Activated T-cell treated with anti-CD3 and anti-CD28 coated beads, Interleukin-2, amount 50 U/mL, for 1 hour (primary cell): ENCODE measurements at regions not wholly inside any gene's neighbourhood (a gene's known extent, or its start where the extent isn't known, plus 50 kb on each side); places are given as distances from the start of the nearest gene placed in this dataset.
"Not testable (repeated sequence)": the region's sequence is repeated elsewhere in the genome, so short reads cannot be mapped to it uniquely, and the experiment has no call there.

Source experiments
- DNase-seq: peaks from one replicate; pipeline ENCODE4 v3.0.0-alpha.2; 2020

- no peak for DNase-seq
These were observed 679.1 kb upstream of the COBL start for GRCh38 chr7:51995596-51996179.

- no peak for DNase-seq
These were observed 666.0 kb upstream of the COBL start for GRCh38 chr7:51982653-51983052.

- no peak for DNase-seq
These were observed 664.2 kb upstream of the COBL start for GRCh38 chr7:51980812-51981211.

- no peak for DNase-seq
These were observed 663.7 kb upstream of the COBL start for GRCh38 chr7:51980313-51980712.

DNA sequence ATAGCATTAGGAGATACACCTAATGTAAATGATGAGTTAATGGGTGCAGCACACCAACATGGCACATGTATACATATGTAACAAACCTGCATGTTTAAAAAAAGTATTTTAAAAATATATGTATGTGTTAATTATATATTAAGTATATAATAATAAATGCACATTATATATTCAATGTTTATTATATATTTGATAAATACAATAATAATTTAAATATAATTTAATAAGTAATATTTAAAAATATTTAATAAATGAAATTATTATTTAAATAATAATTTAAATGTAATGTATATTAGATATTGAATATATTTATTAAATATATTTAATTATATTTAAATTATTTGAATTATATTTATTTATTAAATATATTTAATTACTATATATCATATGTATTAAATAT, 661.3 kb upstream of the COBL start:
- no peak for DNase-seq

- no peak for DNase-seq
These were observed 657.3 kb upstream of the COBL start for GRCh38 chr7:51973939-51974338.

DNA sequence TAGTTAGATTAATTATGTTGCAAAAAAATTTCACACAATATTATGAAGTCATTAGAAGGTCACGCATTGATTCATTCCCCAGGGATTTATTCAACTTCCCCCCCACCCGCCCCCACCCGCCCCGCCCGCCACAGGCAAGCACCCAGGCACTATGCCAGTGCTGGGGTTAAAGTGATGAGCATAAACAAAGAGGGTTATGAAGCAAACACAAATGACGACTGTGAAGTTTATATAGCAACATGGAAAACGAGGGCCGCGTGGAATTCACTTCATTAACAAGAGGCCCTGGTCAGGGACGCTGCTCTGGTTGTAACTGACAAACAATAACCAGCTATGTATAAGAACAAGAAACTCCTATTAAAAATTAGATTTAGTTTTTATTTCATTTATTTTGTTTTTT, 656.5 kb upstream of the COBL start:
- no peak for DNase-seq

DNA sequence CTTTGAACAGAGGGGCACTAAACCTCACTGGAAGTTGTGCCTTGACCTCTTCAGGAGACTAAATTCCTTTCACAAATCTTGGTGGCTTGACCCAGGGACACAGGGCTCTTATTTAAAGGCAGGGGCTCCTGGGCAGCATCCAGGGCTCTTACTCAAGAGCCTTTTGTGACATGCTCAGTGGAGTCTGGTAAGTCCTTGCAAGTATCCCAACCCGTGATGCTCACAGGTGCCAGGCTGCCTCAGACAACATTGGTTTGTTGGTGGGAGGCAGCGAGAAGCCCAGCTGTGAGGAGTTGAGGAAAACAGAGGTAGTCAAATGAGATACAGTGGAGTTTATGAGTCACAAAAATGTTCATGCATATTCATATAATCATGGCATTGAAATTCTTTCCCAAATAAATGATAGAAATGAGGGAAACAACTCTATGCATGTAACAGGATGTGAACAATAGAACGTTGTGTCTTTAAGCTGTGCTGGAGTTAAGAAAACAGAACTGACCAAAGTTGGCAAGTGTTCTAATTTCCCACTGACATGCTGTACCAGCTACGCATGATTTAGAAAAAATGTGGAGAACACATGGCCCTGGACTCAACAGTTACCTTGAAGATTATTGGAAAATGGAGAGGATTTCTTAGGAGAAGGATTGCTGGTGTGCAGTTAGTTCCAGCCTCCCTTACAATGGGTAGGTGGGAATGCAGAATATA, 654.5 kb upstream of the COBL start:
- DNase-seq: no peak

GRCh38 chr7:51968461-51968860, 651.9 kb upstream of the COBL start:
- no peak for DNase-seq

- no peak for DNase-seq
These were observed 648.8 kb upstream of the COBL start for GRCh38 chr7:51965454-51965853.

DNA sequence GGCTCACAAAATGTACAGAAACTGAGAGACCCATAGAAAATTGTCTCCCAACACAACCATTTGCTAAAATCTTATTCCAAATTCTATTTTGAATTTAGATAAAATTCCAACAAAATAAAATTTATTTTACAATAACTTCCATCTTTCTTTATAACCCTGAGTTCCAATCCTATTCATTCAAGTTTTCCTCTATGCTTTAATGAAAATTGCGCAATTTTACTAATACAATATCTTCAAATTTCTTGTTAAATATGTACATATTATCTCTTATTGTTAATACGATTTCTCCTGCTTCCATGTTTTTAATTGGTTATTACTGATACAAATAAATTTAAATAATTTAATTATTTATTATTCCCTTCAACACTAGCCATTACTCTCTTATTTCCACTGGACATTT, 645.2 kb upstream of the COBL start:
- DNase-seq: no peak

DNA sequence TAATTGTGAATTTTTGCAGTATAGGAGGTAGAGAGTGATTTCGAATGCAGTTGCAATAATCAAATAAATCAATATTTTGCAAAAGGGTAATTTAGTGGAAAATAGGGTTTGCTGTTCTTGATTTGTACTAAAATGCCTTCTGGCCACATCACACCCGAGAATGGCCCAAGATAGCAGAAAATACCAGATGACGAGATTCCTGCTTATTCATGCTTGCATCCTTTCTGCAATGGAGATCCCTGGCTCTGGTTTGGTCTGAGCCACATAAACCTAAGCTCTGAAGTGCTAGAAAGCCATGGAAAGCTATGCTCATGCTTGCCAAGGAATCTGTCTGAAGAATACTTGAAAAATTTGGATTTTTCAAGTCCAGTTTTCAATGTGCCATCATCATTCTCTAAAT, 634.2 kb upstream of the COBL start:
- DNase-seq: no peak

DNA sequence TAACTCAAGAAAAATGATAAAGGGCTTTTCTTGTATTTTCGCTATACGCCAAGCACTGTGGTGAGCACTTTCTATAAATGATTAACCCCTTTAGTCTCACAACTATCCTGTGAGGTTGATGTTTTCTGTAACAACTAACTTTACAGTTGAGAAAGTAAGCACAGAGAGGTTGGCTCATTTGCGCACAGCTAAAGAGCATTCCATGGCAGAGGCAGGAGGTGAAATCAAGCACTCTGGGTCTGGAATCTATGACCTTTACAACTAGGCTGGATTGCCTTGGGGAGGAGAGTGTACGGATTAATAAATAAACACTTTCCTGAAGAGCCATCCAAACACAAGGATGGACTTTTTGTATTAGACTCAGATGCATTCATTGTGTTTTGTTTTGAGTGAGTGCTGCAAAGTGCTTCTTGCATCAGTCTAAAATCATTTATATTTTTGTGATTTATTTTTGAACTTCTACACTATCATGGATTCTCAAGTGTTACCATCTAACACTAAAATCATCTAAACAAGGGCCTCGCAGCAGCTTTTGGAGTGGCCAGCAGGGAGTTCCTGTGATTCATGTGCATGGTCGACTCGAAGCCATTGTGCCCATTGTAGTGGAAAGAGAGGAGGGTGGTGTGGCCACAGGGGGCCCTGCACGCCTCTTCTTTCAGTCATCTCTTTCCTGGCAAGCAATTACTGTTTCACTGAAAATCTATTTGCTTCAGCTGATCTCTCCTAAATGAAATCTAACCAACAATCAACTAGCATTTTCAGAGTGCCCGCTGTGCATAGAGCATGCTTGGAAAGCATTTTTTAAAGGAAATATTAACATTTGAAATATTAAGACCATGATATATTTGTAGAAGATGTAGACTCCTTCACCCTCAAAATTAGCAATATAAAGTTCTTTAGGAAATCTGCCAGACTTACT, 633.4 kb upstream of the COBL start:
- DNase-seq: no peak

DNA sequence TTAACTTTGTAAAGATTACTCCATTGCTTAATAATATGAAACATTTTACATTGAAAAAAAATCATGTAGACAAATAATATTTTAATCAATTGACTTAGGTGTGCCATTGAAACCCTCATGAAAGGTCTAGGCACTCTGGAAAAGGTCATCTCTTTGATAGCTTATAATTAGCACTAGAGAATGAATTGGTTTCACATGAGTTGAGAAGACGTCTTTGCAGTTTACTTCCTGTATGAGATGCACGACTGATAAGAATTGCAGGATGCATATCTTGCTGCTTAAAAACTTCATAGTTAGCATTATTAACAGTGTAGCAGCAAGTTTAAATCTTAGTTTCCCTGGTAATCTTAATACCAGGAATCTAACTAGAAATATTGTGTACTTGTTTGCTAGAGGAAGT, 614.2 kb upstream of the COBL start:
- DNase-seq: no peak

GRCh38 chr7:51929818-51930217, 613.2 kb upstream of the COBL start:
- no peak for DNase-seq

DNA sequence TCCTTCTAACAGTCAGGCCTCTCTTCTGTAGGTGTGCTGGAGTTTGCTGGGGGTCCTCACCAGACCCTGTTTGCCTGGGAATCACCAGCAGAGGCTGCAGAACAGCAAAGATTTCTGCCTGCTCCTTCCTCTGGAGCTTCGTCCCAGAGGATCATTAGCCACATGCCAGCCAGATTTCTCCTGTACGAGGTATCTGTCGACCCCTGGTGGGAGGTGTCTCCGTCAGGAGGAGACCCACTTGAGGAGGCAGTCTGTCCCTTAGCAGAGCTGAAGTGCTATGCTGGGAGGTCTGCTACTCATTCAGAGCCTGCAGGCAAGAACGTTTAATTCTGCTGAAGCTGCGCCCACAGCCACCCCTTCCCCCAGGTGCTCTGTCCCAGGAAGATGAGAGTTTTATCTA, 611.1 kb upstream of the COBL start:
- DNase-seq: no peak

DNA sequence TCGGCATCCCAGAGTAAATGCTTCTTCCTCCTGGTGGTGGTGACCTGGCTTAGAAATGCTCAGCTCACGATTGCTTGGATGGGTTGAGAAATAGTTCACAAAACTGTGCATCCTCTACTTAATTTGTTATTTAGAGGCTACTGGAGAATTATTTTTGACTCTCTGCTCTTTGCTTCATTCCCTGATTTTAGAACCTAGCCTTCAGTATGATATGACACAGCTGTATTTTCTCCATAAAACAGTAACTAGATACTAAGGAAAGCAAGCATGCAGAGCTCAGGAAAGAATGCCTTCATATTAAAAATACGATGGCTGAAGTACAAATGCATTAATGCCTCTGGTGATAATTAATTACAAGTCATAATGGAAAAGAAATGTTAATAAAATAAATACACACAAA, 602.0 kb upstream of the COBL start:
- no peak for DNase-seq

GRCh38 chr7:51901489-51901840, 584.9 kb upstream of the COBL start:
- DNase-seq: no peak

DNA sequence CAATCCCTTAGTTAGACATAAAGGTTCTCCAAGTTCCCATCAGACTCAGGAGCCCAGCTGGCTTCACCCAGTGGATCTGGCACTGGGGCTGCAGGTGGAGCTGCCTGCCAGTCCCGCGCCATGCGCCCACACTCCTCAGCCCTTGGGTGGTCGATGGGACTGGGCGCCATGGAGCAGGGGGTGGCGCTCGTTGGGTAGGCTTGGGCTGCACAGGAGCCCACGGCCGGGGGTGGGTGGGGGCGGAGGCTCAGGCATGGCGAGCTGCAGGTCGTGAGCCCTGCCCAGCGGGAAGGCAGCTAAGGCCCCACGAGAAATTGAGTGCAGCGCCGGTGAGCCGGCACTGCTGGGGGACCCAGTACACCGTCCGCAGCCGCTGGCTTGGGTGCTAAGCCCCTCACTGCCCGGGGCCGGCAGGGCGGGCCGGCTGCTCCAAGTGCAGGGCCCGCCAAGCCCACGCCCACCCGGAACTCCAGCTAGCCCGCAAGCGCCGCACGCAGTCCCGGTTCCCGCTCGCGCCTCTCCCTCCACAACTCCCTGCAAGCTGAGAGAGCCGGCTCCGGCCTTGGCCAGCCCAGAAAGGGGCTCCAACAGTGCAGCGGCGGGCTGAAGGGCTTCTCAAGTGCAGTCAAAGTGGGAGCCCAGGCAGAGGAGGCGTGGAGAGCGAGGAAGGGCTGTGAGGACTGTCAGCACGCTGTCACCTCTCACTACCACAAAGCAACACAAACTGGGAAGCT, 584.3 kb upstream of the COBL start:
- not testable (repeated sequence) for DNase-seq

- DNase-seq: no peak
These were observed 583.0 kb upstream of the COBL start for GRCh38 chr7:51899611-51900010.

- no peak for DNase-seq
These were observed 565.8 kb upstream of the COBL start for GRCh38 chr7:51882412-51882811.

DNA sequence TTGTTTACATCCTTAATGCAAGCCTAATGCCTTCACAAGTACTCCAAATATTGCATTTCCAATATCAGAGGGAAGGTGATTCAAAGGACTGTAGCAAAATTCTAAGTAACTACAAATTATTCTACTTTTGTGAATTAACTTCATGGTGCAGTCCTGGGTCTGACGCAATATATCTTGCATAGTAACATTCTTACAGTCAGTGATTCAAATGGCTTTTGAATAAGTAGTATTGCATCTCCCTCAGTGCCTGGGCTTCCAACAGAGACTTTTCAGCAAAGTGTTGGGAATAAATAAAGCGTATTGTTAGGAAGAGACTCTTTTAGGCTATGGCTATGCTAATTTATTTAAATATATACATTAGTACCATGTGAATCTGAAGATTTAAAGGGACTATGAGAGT, 564.7 kb upstream of the COBL start:
- no peak for DNase-seq

DNA sequence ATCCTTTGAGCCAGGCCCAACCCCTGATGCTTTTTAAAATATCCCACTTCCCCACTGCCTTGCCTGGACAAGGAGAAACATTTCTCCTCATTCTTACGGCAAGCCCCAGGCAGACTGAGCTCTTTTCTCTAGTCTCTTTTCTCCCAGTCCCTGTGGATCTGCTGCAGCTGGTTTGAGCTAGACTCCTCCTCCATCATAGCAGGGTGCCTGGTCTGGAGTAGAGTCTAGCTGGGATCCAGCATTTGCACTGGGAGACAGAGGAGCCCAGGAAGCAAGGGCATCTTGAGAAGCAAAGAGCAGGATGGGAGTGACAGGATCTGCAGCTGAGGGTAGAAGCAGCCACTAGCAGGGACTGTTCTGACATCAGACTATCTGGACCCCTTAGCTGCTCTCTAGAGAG, 562.3 kb upstream of the COBL start:
- no peak for DNase-seq

DNA sequence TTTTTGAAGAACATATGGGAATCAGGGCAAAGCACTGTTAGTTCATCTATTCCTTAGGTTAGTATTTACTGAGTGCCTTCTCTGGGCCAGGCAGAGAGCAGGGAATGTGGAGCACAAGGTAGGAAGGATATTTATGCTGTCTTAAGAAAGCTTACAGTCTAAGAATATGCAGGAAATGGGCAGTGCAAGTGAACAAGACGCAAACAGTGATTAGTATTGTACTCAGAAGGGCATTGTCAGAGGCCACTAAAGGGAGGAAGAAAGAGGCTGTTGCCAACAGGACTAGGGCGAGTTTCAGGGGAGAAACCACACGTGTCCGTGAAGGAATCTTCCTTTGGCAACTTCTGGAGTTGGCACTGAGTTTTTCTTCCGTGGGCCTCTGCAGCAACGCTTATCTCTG, 552.8 kb upstream of the COBL start:
- no peak for DNase-seq
